ENCODE measurements at regions not wholly inside any gene's neighbourhood (a gene's known extent, or its start where the extent isn't known, plus 50 kb on each side); places are given as distances from the start of the nearest gene placed in this dataset.

DNA sequence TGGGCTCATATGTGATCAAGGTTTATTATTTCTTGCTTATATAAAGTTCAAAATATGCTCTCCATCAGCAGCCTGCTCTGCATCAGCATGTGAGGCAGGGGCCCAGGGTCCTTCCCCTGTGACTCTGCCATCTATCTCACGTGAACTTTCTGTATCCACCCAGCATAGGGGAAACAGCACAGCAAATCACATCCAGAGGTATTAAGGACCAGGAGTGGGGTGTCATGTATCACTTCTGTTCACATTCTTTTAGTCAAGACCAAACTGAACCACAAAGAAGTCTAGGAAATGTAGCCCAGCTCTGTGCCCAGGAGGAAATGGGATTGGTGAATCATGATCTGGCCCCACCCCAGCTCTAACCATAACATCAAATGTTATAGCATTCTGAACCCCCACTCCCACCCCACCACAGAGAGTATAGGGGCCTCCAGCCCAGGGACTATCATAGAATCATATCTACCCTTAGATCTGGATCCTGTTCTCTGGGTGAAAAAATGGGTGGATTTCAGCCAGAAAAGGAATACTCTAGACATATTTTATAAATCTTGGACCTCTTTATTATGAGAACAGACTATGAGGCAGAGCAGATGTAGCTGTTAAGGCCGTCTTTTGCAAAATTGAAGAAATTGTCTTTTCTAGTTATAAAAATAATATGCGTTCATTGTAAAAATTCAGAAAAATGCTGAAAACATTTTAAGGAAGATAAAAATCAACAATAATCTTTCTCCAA, 473.7 kb downstream of the ARHGEF28 start:
- no peak overlapping the region for H3K4me3 ChIP-seq (ENCODE audit: low read depth, low read length)
- no peaks in the 10 kb centered on the region; the same call in 1 of the 2 replicates for H3K9me3 ChIP-seq (ENCODE audit: control insufficient read depth, insufficient read depth, low read length)
- ChIA-PET CTCF (interaction anchor here (0.6 to 0.9 kb wide), 2 partner anchors 12 to 197 kb away, joined by 3 read pairs; no protein-coding TSS in a partner anchor), POLR2A (no interaction called here)
- no peak overlapping the region for H3K27ac ChIP-seq (ENCODE audit: low read depth, low read length)
- TF ChIP-seq, protein P1, sequence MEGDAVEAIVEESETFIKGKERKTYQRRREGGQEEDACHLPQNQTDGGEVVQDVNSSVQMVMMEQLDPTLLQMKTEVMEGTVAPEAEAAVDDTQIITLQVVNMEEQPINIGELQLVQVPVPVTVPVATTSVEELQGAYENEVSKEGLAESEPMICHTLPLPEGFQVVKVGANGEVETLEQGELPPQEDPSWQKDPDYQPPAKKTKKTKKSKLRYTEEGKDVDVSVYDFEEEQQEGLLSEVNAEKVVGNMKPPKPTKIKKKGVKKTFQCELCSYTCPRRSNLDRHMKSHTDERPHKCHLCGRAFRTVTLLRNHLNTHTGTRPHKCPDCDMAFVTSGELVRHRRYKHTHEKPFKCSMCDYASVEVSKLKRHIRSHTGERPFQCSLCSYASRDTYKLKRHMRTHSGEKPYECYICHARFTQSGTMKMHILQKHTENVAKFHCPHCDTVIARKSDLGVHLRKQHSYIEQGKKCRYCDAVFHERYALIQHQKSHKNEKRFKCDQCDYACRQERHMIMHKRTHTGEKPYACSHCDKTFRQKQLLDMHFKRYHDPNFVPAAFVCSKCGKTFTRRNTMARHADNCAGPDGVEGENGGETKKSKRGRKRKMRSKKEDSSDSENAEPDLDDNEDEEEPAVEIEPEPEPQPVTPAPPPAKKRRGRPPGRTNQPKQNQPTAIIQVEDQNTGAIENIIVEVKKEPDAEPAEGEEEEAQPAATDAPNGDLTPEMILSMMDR (IDR thresholded peaks at IDR 0.05; ENCODE audit: low read depth, low read length): no peak
- no peak for DNase-seq (ENCODE audit: low read depth, low spot score)
- H3K27me3 ChIP-seq (ENCODE audit: control insufficient read depth, insufficient read depth, low read length): no peaks in the 10 kb centered on the region

- peaks cover 2% of the 10 kb centered on the region for H3K27me3 ChIP-seq (ENCODE audit: control insufficient read depth, insufficient read depth, low read length)
- POLR2A ChIA-PET: no interaction called here
- TF ChIP-seq, protein P1 (IDR thresholded peaks at IDR 0.05; ENCODE audit: low read depth, low read length): no peak
- no peak overlapping the region for H3K27ac ChIP-seq (ENCODE audit: low read depth, low read length)
- H3K4me3 ChIP-seq (ENCODE audit: low read depth, low read length): no peak overlapping the region
- DNase-seq (ENCODE audit: low read depth, low spot score): no peak
- CTCF ChIA-PET: interaction anchor here (0.6 kb wide), 3 partner anchors 45 to 259 kb away, joined by 3 to 4 read pairs (median 3); no protein-coding TSS in a partner anchor
- H3K9me3 ChIP-seq (ENCODE audit: control insufficient read depth, insufficient read depth, low read length): no peaks in the 10 kb centered on the region; the same call in 1 of the 2 replicates
These were observed 472.9 kb downstream of the ARHGEF28 start for GRCh38 chr5:74098941-74099340.

- no peaks in the 10 kb centered on the region; the same call in 1 of the 2 replicates for H3K9me3 ChIP-seq (ENCODE audit: control insufficient read depth, insufficient read depth, low read length)
- POLR2A ChIA-PET: no interaction called here
- DNase-seq (ENCODE audit: low read depth, low spot score): no peak
- H3K4me3 ChIP-seq (ENCODE audit: low read depth, low read length): no peak overlapping the region
- CTCF ChIA-PET: interaction anchor here (0.6 kb wide), 2 partner anchors 120 to 259 kb away, joined by 3 to 4 read pairs; no protein-coding TSS in a partner anchor
- TF ChIP-seq, protein P1 (IDR thresholded peaks at IDR 0.05; ENCODE audit: low read depth, low read length): no peak
- H3K27ac ChIP-seq (ENCODE audit: low read depth, low read length): no peak overlapping the region
- peaks cover 3% of the 10 kb centered on the region for H3K27me3 ChIP-seq (ENCODE audit: control insufficient read depth, insufficient read depth, low read length)
These were observed 472.5 kb downstream of the ARHGEF28 start for GRCh38 chr5:74098456-74098855.

- H3K4me3 ChIP-seq (ENCODE audit: low read depth, low read length): no peak overlapping the region
- CTCF ChIA-PET: no interaction called here
- no peaks in the 10 kb centered on the region; the same call in 1 of the 2 replicates for H3K9me3 ChIP-seq (ENCODE audit: control insufficient read depth, insufficient read depth, low read length)
- peaks cover 3% of the 10 kb centered on the region for H3K27me3 ChIP-seq (ENCODE audit: control insufficient read depth, insufficient read depth, low read length)
- DNase-seq (ENCODE audit: low read depth, low spot score): no peak
- TF ChIP-seq, protein P1 (IDR thresholded peaks at IDR 0.05; ENCODE audit: low read depth, low read length): no peak
- POLR2A ChIA-PET: interaction anchor here (0.5 to 0.7 kb wide), 3 partner anchors 13 to 520 kb away, joined by 3 to 5 read pairs (median 3); no protein-coding TSS in a partner anchor
- H3K27ac ChIP-seq (ENCODE audit: low read depth, low read length): no peak overlapping the region
These were observed 470.3 kb downstream of the ARHGEF28 start for GRCh38 chr5:74096325-74096724.

DNA sequence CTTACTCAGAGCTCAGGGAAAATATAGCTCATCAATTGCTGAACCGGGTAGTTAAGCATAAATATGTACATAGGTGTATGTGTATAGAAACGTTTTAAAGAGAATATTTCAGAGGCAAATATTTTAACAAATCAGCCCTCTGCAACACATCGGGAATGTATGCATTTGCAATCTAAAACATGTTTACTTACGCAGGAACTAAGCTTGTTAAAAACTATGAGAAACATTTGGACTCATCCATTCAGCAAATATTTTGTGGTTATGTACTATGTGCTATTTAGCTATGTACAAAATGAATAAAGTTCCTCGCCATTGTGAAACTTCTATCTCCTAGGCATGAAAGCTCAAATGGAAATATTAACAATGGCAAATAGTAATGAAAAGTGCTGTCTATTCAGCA, 469.9 kb downstream of the ARHGEF28 start:
- no peak overlapping the region for H3K27ac ChIP-seq (ENCODE audit: low read depth, low read length)
- no peak overlapping the region for H3K4me3 ChIP-seq (ENCODE audit: low read depth, low read length)
- POLR2A ChIA-PET: interaction anchor here (0.5 to 0.7 kb wide), 2 partner anchors 13 to 519 kb away, joined by 3 to 5 read pairs; no protein-coding TSS in a partner anchor
- H3K9me3 ChIP-seq (ENCODE audit: control insufficient read depth, insufficient read depth, low read length): no peaks in the 10 kb centered on the region; the same call in 1 of the 2 replicates
- CTCF ChIA-PET: no interaction called here
- H3K27me3 ChIP-seq (ENCODE audit: control insufficient read depth, insufficient read depth, low read length): peaks cover 3% of the 10 kb centered on the region
- peak; percentile 2 for DNase-seq (ENCODE audit: low read depth, low spot score)
- TF ChIP-seq, protein P1 (IDR thresholded peaks at IDR 0.05; ENCODE audit: low read depth, low read length): no peak
